Hepatocyte (in vitro differentiated cells): ENCODE measurements at regions not wholly inside any gene's neighbourhood (a gene's known extent, or its start where the extent isn't known, plus 50 kb on each side); places are given as distances from the start of the nearest gene placed in this dataset.

Source experiments
- DNase-seq: peaks from one replicate; pipeline ENCODE4 v3.0.0-alpha.2; 2016; ENCODE audit warnings: low spot score
- H2AFZ ChIP-seq: fragments of 200-600 bp; sonication (generic); 2 replicates; pipeline ENCODE4 v1.6.0; 2016; ENCODE audit warnings: antibody characterized with exemption, mild to moderate bottlenecking
- H3K27ac ChIP-seq: fragments of 200-600 bp; sonication (generic); 2 replicates; pipeline ENCODE4 v1.5.1; 2016; ENCODE audit warnings: mild to moderate bottlenecking
- H3K27me3 ChIP-seq: fragments of 200-600 bp; sonication (generic); 2 replicates; pipeline ENCODE4 v1.6.1; 2016
- H3K36me3 ChIP-seq: fragments of 200-600 bp; sonication (generic); replicated peaks from 2 replicates; pipeline ENCODE4 v1.5.1; 2016; ENCODE audit warnings: low read depth; ENCODE audit not compliant: insufficient read depth
- H3K4me1 ChIP-seq: fragments of 200-600 bp; sonication (generic); 2 replicates; pipeline ENCODE4 v1.5.1; 2016; ENCODE audit warnings: mild to moderate bottlenecking, moderate library complexity; ENCODE audit not compliant: insufficient read depth
- H3K4me2 ChIP-seq: fragments of 200-600 bp; sonication (generic); 2 replicates; pipeline ENCODE4 v1.6.0; 2016
- H3K4me3 ChIP-seq: fragments of 200-600 bp; sonication (generic); 2 replicates; pipeline ENCODE4 v1.5.1; 2016; ENCODE audit warnings: mild to moderate bottlenecking
- H3K79me2 ChIP-seq: fragments of 200-600 bp; sonication (generic); 2 replicates; pipeline ENCODE4 v1.6.0; 2017; ENCODE audit warnings: mild to moderate bottlenecking
- H3K9me2 ChIP-seq: fragments of 200-600 bp; sonication (generic); replicated peaks from 2 replicates; pipeline ENCODE4 v1.6.0; 2017; ENCODE audit warnings: mild to moderate bottlenecking; ENCODE audit not compliant: insufficient read depth
- H3K9me3 ChIP-seq: fragments of 200-600 bp; sonication (generic); 2 replicates; pipeline ENCODE4 v1.5.1; 2016; ENCODE audit warnings: low read depth, mild to moderate bottlenecking
- H4K20me1 ChIP-seq: fragments of 200-600 bp; sonication (generic); 2 replicates; pipeline ENCODE4 v1.6.0; 2016; ENCODE audit warnings: mild to moderate bottlenecking; ENCODE audit not compliant: insufficient read depth, poor library complexity, severe bottlenecking
- CTCF ChIP-seq: fragments of 200-600 bp; sonication (generic); IDR thresholded peaks from 2 replicates; pipeline ENCODE4 v1.5.1; 2016; ENCODE audit warnings: antibody characterized with exemption, mild to moderate bottlenecking; ENCODE audit not compliant: poor library complexity
- EZH2 ChIP-seq: fragments of 200-600 bp; sonication (generic); IDR thresholded peaks from 2 replicates; pipeline ENCODE4 v1.6.1; 2016; ENCODE audit warnings: antibody characterized with exemption, mild to moderate bottlenecking, borderline replicate concordance
- EZH2phosphoT487 ChIP-seq: fragments of 200-600 bp; sonication (generic); IDR thresholded peaks from one replicate; pipeline ENCODE4 v1.6.1; 2018; ENCODE audit warnings: antibody characterized with exemption, mild to moderate bottlenecking, low read depth, moderate library complexity; ENCODE audit not compliant: unreplicated experiment, severe bottlenecking
- WGBS: methylation state at CpG from one replicate; pipeline ENCODE4 v1.1.6; 2016; ENCODE audit warnings: low lambda C conversion rate; ENCODE audit errors: missing lambda C conversion rate; 5-methylcytosine and 5-hydroxymethylcytosine counted together

- Histone ChIP-seq H4K20me1 (no peaks in the 10 kb centered on the region), H3K36me3 (no peaks in the 10 kb centered on the region), H3K9me3 (no peaks in the 10 kb centered on the region), H3K27me3 (no peaks in the 10 kb centered on the region), H2AFZ (no peak overlapping the region), H3K4me3 (no peak overlapping the region), H3K4me1 (no peaks in the 10 kb centered on the region), H3K9me2 (no peaks in the 10 kb centered on the region), H3K4me2 (no peak overlapping the region), H3K27ac (no peak overlapping the region), H3K79me2 (no peaks in the 10 kb centered on the region)
- 67% methylated on average over 1 of the region's 1 CpG for WGBS
- no peak for DNase-seq
- TF ChIP-seq CTCF, result no peak
- TF ChIP-seq EZH2, result no peak
- TF ChIP-seq EZH2phosphoT487, result no peak
These were observed 77.8 kb upstream of the TEX13D start for GRCh38 chrX:124254611-124255010.

- Histone ChIP-seq H2AFZ (no peak overlapping the region), H3K9me3 (no peaks in the 10 kb centered on the region), H3K4me2 (no peak overlapping the region), H3K4me1 (no peaks in the 10 kb centered on the region), H3K4me3 (no peak overlapping the region), H3K36me3 (no peaks in the 10 kb centered on the region), H3K27ac (no peak overlapping the region), H3K27me3 (no peaks in the 10 kb centered on the region), H3K9me2 (no peaks in the 10 kb centered on the region), H3K79me2 (no peaks in the 10 kb centered on the region), H4K20me1 (no peaks in the 10 kb centered on the region)
- peak; percentile 48 for DNase-seq
- WGBS, result 43% methylated on average over 2 of the region's 2 CpGs
- TF ChIP-seq EZH2, result no peak
- no peak for TF ChIP-seq EZH2phosphoT487
- TF ChIP-seq CTCF, result no peak
These were observed 76.2 kb upstream of the TEX13D start for GRCh38 chrX:124256216-124256615.

DNA sequence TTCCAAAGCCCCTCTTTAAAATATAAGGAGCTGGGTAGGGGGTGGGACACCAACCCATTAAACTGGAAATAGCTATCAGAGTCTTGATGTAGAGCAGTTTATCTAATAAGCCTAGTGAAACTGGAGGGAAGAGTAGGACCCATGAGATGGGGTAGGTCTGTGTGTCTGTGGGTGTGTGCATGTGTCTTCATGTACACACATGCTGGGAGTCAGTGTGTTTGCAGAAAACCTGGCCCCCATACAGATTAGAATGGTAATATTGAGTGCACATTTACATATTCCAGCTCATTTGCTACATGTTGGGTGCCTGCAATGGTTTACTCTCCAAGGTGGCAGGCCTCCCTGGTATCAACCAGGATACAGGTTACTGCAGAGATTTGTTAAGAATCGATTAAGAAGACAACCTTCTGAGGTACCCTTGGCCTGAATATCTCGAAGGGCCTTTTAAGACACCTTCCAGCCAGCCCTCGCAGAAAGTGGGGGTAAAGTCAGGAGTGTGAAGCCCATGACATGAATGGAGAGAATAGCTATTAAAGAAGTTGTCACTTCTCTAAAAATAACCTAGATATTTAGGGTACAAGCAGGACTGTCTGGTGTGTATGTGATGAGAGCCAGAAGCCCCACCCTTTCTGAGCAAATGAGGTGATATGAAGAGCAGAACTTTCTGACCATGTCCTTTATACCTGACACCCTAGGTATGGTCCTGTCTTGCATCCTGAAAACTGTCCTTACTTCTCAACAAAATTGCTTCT lies 75.7 kb upstream of the TEX13D start:
- Histone ChIP-seq H3K4me3 (no peak overlapping the region), H3K9me2 (no peaks in the 10 kb centered on the region), H3K27me3 (no peaks in the 10 kb centered on the region), H3K4me1 (no peaks in the 10 kb centered on the region), H2AFZ (no peak overlapping the region), H3K36me3 (no peaks in the 10 kb centered on the region), H3K79me2 (no peaks in the 10 kb centered on the region), H3K27ac (peak overlapping the region; percentile 47), H3K4me2 (no peak overlapping the region), H4K20me1 (no peaks in the 10 kb centered on the region), H3K9me3 (no peaks in the 10 kb centered on the region)
- TF ChIP-seq EZH2 (no peak), CTCF (no peak), EZH2phosphoT487 (no peak)
- 53% methylated on average over 3 of the region's 3 CpGs for WGBS
- no peak for DNase-seq
